D721Med (cell line): ENCODE measurements at regions not wholly inside any gene's neighbourhood (a gene's known extent, or its start where the extent isn't known, plus 50 kb on each side); places are given as distances from the start of the nearest gene placed in this dataset.
A peak's percentile ranks its signal among the peaks of the same experiment; 100 is the strongest.

ENCODE experiments used
- DNase-seq: peaks from one replicate; pipeline ENCODE4 v3.0.0; 2011; ENCODE audit warnings: low spot score; ENCODE audit not compliant: insufficient read length
- FAIRE-seq: peaks from 2 replicates; lab custom pipeline; 2011; peaks lifted over from hg19 to GRCh38; lab: Jason Lieb, UNC
- TF ChIP-seq, protein P1 (sequence below): IDR thresholded peaks from 2 replicates; pipeline ENCODE4 v1.5.1; 2012; ENCODE audit warnings: mild to moderate bottlenecking, control low read depth; ENCODE audit not compliant: insufficient read depth; ENCODE audit errors: missing control alignments

- no peak for FAIRE-seq
- TF ChIP-seq, protein P1, sequence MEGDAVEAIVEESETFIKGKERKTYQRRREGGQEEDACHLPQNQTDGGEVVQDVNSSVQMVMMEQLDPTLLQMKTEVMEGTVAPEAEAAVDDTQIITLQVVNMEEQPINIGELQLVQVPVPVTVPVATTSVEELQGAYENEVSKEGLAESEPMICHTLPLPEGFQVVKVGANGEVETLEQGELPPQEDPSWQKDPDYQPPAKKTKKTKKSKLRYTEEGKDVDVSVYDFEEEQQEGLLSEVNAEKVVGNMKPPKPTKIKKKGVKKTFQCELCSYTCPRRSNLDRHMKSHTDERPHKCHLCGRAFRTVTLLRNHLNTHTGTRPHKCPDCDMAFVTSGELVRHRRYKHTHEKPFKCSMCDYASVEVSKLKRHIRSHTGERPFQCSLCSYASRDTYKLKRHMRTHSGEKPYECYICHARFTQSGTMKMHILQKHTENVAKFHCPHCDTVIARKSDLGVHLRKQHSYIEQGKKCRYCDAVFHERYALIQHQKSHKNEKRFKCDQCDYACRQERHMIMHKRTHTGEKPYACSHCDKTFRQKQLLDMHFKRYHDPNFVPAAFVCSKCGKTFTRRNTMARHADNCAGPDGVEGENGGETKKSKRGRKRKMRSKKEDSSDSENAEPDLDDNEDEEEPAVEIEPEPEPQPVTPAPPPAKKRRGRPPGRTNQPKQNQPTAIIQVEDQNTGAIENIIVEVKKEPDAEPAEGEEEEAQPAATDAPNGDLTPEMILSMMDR, result no peak
- DNase-seq, result no peak
These were observed 815.9 kb upstream of the KLHL1 start for GRCh38 chr13:70923863-70924752.

GRCh38 chr13:70911286-70911685 is 803.0 kb upstream of the KLHL1 start:
- TF ChIP-seq, protein P1, result no peak
- DNase-seq (no peak), FAIRE-seq (no peak)

GRCh38 chr13:70908795-70909194 is 800.5 kb upstream of the KLHL1 start:
- DNase-seq (no peak), FAIRE-seq (peak; percentile 71)
- TF ChIP-seq, protein P1, result no peak

DNA sequence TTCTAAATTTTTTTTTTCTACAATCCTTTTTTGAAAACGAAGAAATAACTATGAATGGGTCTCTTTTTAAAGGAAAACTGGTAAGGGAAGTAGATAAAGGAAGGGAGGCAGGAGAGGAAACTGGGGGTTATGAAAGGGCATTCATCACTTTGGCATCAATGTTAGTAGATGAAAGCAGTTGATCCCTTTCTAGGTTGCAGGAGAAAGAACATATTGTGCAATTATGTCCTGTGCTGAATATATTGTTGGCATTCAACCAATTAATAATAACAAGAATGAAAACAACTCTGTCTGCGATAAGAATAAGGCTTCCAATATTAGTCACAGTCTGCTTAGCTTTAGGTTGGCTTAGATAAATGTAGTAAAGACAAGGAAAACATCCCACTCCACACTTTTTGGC is 796.8 kb upstream of the KLHL1 start:
- TF ChIP-seq, protein P1, result no peak
- no peak for DNase-seq
- FAIRE-seq, result peak; percentile 81

DNA sequence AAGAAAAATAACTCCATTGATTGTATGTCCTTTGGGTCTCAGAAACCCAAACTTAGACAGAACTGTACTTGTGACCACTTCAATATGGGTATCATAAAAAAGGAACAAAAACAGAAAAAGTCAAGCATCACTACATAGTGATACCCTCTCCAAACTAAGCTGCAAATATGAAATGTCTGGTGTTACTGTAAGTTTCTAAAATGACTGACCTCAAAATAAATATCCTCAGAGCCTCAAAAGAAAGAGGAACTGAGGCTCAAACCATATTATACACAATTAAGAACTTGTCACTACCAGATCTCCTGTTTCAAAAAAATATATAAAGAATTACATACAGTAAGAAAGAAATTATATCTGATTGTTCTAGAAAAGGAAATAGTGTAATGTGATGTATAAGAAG is 787.9 kb upstream of the KLHL1 start:
- FAIRE-seq (no peak), DNase-seq (no peak)
- TF ChIP-seq, protein P1, result no peak

DNA sequence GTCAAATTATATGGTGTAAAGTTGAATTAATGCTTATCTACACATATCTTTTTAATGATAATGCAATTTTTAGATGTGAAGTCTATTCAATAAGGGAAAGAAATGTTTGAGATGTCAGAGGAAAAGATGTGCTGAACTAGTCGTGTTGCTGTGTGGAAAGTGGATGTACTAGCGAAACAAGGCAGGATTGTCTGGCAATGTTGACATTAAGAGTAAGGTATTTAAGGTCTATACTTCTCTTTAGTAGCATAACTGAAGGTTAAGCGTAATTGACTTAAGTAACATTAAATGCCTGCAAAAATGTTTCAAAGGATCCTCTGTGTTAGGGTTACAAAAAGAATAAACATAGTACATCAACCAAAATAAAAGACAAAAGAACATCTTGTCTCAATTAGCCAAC is 787.3 kb upstream of the KLHL1 start:
- DNase-seq (no peak), FAIRE-seq (peak; percentile 25)
- TF ChIP-seq, protein P1, result no peak

DNA sequence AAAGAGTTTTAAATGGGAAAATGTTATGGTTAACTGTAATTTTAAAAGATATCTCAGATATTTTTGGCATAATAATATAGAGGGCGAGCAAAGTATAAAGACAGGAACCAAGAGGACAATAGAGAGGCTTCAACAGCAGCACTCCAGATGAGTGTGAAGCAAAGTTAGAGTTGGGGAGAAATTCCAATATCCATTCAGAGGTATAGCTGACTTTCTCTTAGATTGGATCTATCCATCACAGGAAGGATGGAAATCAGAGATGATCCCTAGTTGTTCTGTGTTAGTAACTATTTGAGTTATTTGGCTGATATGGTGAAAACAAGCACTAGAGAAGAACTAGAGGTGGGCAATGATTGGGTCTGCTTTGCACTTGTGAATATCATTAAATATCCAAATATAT is 786.0 kb upstream of the KLHL1 start:
- TF ChIP-seq, protein P1, result no peak
- DNase-seq (no peak), FAIRE-seq (peak; percentile 44)
